Osteoblast (primary cell): ENCODE measurements at regions not wholly inside any gene's neighbourhood (a gene's known extent, or its start where the extent isn't known, plus 50 kb on each side); places are given as distances from the start of the nearest gene placed in this dataset.

Source experiments
- DNase-seq: peaks from one replicate; pipeline ENCODE4 v3.0.0; 2011; ENCODE audit warnings: low spot score, mixed read lengths; ENCODE audit not compliant: insufficient read length; ENCODE audit errors: missing footprints
- H2AFZ ChIP-seq: 2 replicates; pipeline ENCODE4 v1.6.0; 2011; ENCODE audit warnings: mild to moderate bottlenecking, low read length
- H3K27ac ChIP-seq: 2 replicates; pipeline ENCODE4 v1.5.1; 2011; ENCODE audit warnings: mild to moderate bottlenecking, low read depth, low read length, moderate library complexity
- H3K27me3 ChIP-seq: 2 replicates; pipeline ENCODE4 v1.6.0; 2012; ENCODE audit warnings: mild to moderate bottlenecking, control low read depth, inconsistent platforms, low read length, moderate library complexity; ENCODE audit not compliant: insufficient read depth
- H3K36me3 ChIP-seq: 2 replicates; pipeline ENCODE4 v1.5.1; 2011; ENCODE audit warnings: mild to moderate bottlenecking, low read length, control low read depth, moderate library complexity; ENCODE audit not compliant: insufficient read depth
- H3K4me1 ChIP-seq: 2 replicates; pipeline ENCODE4 v1.5.1; 2011; ENCODE audit warnings: mild to moderate bottlenecking, low read length, control low read depth, moderate library complexity; ENCODE audit not compliant: insufficient read depth
- H3K4me2 ChIP-seq: 2 replicates; pipeline ENCODE4 v1.6.0; 2011; ENCODE audit warnings: mild to moderate bottlenecking, low read length; ENCODE audit not compliant: insufficient read depth
- H3K4me3 ChIP-seq: fragments of 200-600 bp; sonication (generic); 3 replicates; pipeline ENCODE4 v1.5.1; 2012; ENCODE audit warnings: mild to moderate bottlenecking, low read length, inconsistent platforms; ENCODE audit not compliant: insufficient read depth
- H3K79me2 ChIP-seq: 2 replicates; pipeline ENCODE4 v1.6.0; 2012; ENCODE audit warnings: mild to moderate bottlenecking, low read length, control low read depth, inconsistent platforms; ENCODE audit not compliant: insufficient read depth
- H3K9me3 ChIP-seq: 2 replicates; pipeline ENCODE4 v1.5.1; 2011; ENCODE audit warnings: low read depth, low read length, control low read depth
- H4K20me1 ChIP-seq: 2 replicates; pipeline ENCODE4 v1.6.0; 2012; ENCODE audit warnings: mild to moderate bottlenecking, low read length, control low read depth; ENCODE audit not compliant: insufficient read depth
- TF ChIP-seq, protein P1 (sequence below): IDR thresholded peaks from 2 replicates; pipeline ENCODE4 v1.5.1; 2011; ENCODE audit warnings: mild to moderate bottlenecking, low read depth, low read length, moderate library complexity; ENCODE audit errors: extremely low read depth

- no peaks in the 10 kb centered on the region for H4K20me1 ChIP-seq
- H3K4me3 ChIP-seq, result no peak overlapping the region
- no peak for DNase-seq
- H3K36me3 ChIP-seq, result no peaks in the 10 kb centered on the region
- no peak overlapping the region for H3K4me2 ChIP-seq
- H3K27me3 ChIP-seq, result no peaks in the 10 kb centered on the region
- H2AFZ ChIP-seq, result no peak overlapping the region
- H3K27ac ChIP-seq, result no peak overlapping the region
- TF ChIP-seq, protein P1, sequence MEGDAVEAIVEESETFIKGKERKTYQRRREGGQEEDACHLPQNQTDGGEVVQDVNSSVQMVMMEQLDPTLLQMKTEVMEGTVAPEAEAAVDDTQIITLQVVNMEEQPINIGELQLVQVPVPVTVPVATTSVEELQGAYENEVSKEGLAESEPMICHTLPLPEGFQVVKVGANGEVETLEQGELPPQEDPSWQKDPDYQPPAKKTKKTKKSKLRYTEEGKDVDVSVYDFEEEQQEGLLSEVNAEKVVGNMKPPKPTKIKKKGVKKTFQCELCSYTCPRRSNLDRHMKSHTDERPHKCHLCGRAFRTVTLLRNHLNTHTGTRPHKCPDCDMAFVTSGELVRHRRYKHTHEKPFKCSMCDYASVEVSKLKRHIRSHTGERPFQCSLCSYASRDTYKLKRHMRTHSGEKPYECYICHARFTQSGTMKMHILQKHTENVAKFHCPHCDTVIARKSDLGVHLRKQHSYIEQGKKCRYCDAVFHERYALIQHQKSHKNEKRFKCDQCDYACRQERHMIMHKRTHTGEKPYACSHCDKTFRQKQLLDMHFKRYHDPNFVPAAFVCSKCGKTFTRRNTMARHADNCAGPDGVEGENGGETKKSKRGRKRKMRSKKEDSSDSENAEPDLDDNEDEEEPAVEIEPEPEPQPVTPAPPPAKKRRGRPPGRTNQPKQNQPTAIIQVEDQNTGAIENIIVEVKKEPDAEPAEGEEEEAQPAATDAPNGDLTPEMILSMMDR, result no peak
- H3K9me3 ChIP-seq, result no peaks in the 10 kb centered on the region
- H3K4me1 ChIP-seq, result no peaks in the 10 kb centered on the region
- H3K79me2 ChIP-seq, result no peaks in the 10 kb centered on the region
These were observed 316.3 kb upstream of the SORCS1 start for GRCh38 chr10:107480781-107481180.

GRCh38 chr10:107477266-107477665, 312.8 kb upstream of the SORCS1 start:
- Histone ChIP-seq H3K4me2 (no peak overlapping the region), H2AFZ (no peak overlapping the region)
- TF ChIP-seq, protein P1, result no peak

DNA sequence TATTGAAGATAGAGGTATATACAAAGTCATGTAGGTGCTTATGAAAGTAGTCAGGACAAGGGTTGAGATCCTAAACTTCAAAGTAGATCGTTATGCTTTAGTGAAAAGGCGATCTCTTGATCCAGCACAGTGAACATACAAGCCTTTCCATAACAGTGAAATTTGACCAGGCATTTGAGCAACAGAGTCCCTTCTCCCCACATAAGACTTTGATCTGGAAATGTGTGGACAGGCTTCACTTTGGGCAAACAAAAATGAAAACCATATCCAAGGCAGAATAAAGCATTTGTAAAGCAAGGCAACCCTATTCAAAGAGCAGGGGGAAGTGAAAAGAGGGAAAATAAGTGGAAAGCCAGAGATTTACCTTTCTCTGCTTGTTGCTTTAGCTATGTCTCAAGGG, 311.9 kb upstream of the SORCS1 start:
- DNase-seq, result no peak
- no peaks in the 10 kb centered on the region for H3K79me2 ChIP-seq
- no peaks in the 10 kb centered on the region for H3K36me3 ChIP-seq
- no peaks in the 10 kb centered on the region for H3K9me3 ChIP-seq
- no peaks in the 10 kb centered on the region for H4K20me1 ChIP-seq
- no peak overlapping the region for H3K27ac ChIP-seq
- H2AFZ ChIP-seq, result no peak overlapping the region
- H3K4me3 ChIP-seq, result no peak overlapping the region
- H3K4me1 ChIP-seq, result no peaks in the 10 kb centered on the region
- H3K27me3 ChIP-seq, result no peaks in the 10 kb centered on the region
- TF ChIP-seq, protein P1, result no peak
- no peak overlapping the region for H3K4me2 ChIP-seq

More at GRCh38 chr10:107477266-107477665, 312.8 kb upstream of the SORCS1 start:
- no peaks in the 10 kb centered on the region for H3K4me1 ChIP-seq
- no peaks in the 10 kb centered on the region for H3K79me2 ChIP-seq
- no peaks in the 10 kb centered on the region for H3K27me3 ChIP-seq
- no peaks in the 10 kb centered on the region for H4K20me1 ChIP-seq
- H3K4me3 ChIP-seq, result no peak overlapping the region
- H3K27ac ChIP-seq, result no peak overlapping the region
- no peak for DNase-seq
- H3K9me3 ChIP-seq, result no peaks in the 10 kb centered on the region
- H3K36me3 ChIP-seq, result no peaks in the 10 kb centered on the region

- no peak for DNase-seq
- no peaks in the 10 kb centered on the region for H3K27me3 ChIP-seq
- H3K27ac ChIP-seq, result no peak overlapping the region
- no peak overlapping the region for H3K4me3 ChIP-seq
- no peaks in the 10 kb centered on the region for H3K9me3 ChIP-seq
- no peaks in the 10 kb centered on the region for H4K20me1 ChIP-seq
- H3K4me1 ChIP-seq, result no peaks in the 10 kb centered on the region
- H3K79me2 ChIP-seq, result no peaks in the 10 kb centered on the region
- no peaks in the 10 kb centered on the region for H3K36me3 ChIP-seq
- H3K4me2 ChIP-seq, result no peak overlapping the region
- TF ChIP-seq, protein P1, result no peak
- no peak overlapping the region for H2AFZ ChIP-seq
These were observed 310.1 kb upstream of the SORCS1 start for GRCh38 chr10:107474650-107475049.
